Loucy (cell line): ENCODE measurements at regions not wholly inside any gene's neighbourhood (a gene's known extent, or its start where the extent isn't known, plus 50 kb on each side); places are given as distances from the start of the nearest gene placed in this dataset.

ENCODE experiments used
- H2AFZ ChIP-seq: fragments of 200-600 bp; sonication (generic); 2 replicates; pipeline ENCODE4 v1.6.0; 2016; ENCODE audit warnings: antibody characterized with exemption, mild to moderate bottlenecking, low read length, moderate library complexity
- H3F3A ChIP-seq: fragments of 200-600 bp; 2 replicates; pipeline ENCODE4 v1.6.0; 2016; ENCODE audit warnings: antibody characterized with exemption, low read depth, mild to moderate bottlenecking
- H3K27me3 ChIP-seq: fragments of 200-600 bp; sonication (generic); 2 replicates; pipeline ENCODE4 v1.6.1; 2014; ENCODE audit warnings: low read length, mild to moderate bottlenecking; ENCODE audit not compliant: insufficient read depth, poor library complexity, severe bottlenecking
- H3K36me3 ChIP-seq: fragments of 200-600 bp; sonication (generic); 2 replicates; pipeline ENCODE4 v1.6.1; 2016; ENCODE audit warnings: low read length; ENCODE audit not compliant: insufficient read depth
- H3K4me1 ChIP-seq: fragments of 200-600 bp; sonication (generic); 2 replicates; pipeline ENCODE4 v1.5.1; 2014; ENCODE audit warnings: low read length, mild to moderate bottlenecking; ENCODE audit not compliant: insufficient read depth, poor library complexity, severe bottlenecking
- H3K4me2 ChIP-seq: fragments of 200-600 bp; sonication (generic); 2 replicates; pipeline ENCODE4 v1.6.0; 2014; ENCODE audit warnings: antibody characterized with exemption, low read length, low read depth, mild to moderate bottlenecking; ENCODE audit not compliant: poor library complexity, severe bottlenecking
- H3K4me3 ChIP-seq: fragments of 200-600 bp; sonication (generic); 2 replicates; pipeline ENCODE4 v1.5.1; 2014; ENCODE audit warnings: low read length, mild to moderate bottlenecking, mixed read lengths; ENCODE audit not compliant: poor library complexity, severe bottlenecking
- H3K79me2 ChIP-seq: fragments of 200-600 bp; sonication (generic); 2 replicates; pipeline ENCODE4 v1.6.1; 2014; ENCODE audit warnings: low read length; ENCODE audit not compliant: insufficient read depth
- H3K9ac ChIP-seq: fragments of 200-600 bp; sonication (generic); 2 replicates; pipeline ENCODE4 v1.6.0; 2014; ENCODE audit warnings: mild to moderate bottlenecking, low read depth, low read length, moderate library complexity; ENCODE audit not compliant: poor library complexity, severe bottlenecking
- H3K9me2 ChIP-seq: fragments of 200-600 bp; sonication (generic); replicated peaks from 2 replicates; pipeline ENCODE4 v1.6.1; 2016; ENCODE audit warnings: low read depth, low read length, mixed read lengths
- H3K9me3 ChIP-seq: fragments of 200-600 bp; sonication (generic); 2 replicates; pipeline ENCODE4 v1.6.1; 2014; ENCODE audit warnings: mild to moderate bottlenecking, antibody characterized with exemption, low read length, low read depth; ENCODE audit not compliant: insufficient read depth
- H4K20me1 ChIP-seq: fragments of 200-600 bp; sonication (generic); 2 replicates; pipeline ENCODE4 v1.6.0; 2014; ENCODE audit warnings: antibody characterized with exemption, low read length, mild to moderate bottlenecking; ENCODE audit not compliant: insufficient read depth, poor library complexity, severe bottlenecking
- EZH2phosphoT487 ChIP-seq: fragments of 200-600 bp; IDR thresholded peaks from 2 replicates; pipeline ENCODE4 v1.6.1; 2018; ENCODE audit warnings: antibody characterized with exemption, mild to moderate bottlenecking, moderate library complexity, borderline replicate concordance
- TF ChIP-seq, protein P1 (sequence below): fragments of 200-600 bp; sonication (generic); conservative IDR thresholded peaks from 2 replicates; pipeline ENCODE4 v1.5.1; 2014; ENCODE audit warnings: mild to moderate bottlenecking, antibody characterized with exemption, low read length

DNA sequence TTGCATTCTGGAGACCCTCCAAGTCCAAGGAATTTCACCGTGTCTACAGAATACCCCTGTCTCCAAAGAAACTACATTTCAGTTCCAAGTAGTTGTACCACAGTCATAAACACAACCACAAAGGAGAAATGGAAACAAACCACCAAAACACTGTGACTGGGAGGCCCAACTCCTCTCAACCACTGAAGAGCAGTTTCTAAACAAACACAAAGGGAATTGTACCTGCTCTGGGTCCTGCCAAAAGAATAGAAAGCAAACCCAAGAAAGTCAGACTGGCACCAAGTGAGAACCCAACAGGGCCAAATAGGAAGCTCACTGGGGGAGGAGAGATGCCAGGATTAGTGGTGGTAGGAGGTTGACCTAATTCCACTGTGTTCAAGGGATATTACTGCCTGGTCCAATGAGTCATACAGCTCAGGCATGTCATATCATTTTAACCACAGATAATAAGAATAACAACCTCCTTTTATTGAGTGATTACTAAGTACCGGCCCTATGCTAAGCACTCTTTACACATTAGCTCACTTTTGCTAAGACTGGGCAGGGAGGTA, 123.9 kb upstream of the PPP2R5A start:
- Histone ChIP-seq H3K9me2 (no peaks in the 10 kb centered on the region), H3K9me3 (no peaks in the 10 kb centered on the region), H3K27me3 (no peaks in the 10 kb centered on the region), H3K36me3 (no peaks in the 10 kb centered on the region), H4K20me1 (no peaks in the 10 kb centered on the region), H2AFZ (no peak overlapping the region), H3K79me2 (no peaks in the 10 kb centered on the region), H3K4me3 (peak overlapping the region; percentile 2), H3K4me2 (peak overlapping the region; percentile 65), H3F3A (no peaks in the 10 kb centered on the region), H3K9ac (no peak overlapping the region), H3K4me1 (peaks cover 45% of the 10 kb centered on the region)
- TF ChIP-seq, protein P1, sequence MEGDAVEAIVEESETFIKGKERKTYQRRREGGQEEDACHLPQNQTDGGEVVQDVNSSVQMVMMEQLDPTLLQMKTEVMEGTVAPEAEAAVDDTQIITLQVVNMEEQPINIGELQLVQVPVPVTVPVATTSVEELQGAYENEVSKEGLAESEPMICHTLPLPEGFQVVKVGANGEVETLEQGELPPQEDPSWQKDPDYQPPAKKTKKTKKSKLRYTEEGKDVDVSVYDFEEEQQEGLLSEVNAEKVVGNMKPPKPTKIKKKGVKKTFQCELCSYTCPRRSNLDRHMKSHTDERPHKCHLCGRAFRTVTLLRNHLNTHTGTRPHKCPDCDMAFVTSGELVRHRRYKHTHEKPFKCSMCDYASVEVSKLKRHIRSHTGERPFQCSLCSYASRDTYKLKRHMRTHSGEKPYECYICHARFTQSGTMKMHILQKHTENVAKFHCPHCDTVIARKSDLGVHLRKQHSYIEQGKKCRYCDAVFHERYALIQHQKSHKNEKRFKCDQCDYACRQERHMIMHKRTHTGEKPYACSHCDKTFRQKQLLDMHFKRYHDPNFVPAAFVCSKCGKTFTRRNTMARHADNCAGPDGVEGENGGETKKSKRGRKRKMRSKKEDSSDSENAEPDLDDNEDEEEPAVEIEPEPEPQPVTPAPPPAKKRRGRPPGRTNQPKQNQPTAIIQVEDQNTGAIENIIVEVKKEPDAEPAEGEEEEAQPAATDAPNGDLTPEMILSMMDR, result no peak
- TF ChIP-seq EZH2phosphoT487, result no peak

DNA sequence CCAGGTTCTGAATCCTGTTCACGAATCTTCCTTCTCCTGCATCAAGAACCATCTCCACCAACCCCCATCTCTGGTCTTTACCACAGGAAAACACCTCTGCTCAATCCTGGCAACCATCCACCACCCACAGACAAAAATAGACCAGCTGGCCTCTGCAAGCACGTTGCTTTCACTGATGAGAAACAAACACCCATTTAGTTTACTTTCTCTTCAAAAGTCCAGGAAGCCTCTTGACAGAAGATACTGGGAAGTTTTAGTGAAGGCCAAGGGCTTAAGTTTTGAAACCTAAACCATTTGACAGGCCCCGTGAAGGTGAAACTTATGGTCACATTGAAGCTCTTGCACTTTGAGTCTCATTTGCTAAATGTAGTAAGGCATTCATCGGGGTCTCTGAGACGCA, 122.6 kb upstream of the PPP2R5A start:
- 0 out of 2 replicates have a peak overlapping the region, but pooled peaks have one; percentile 6 for H2AFZ ChIP-seq
- H3K9me3 ChIP-seq, result no peaks in the 10 kb centered on the region
- H3K36me3 ChIP-seq, result no peaks in the 10 kb centered on the region
- TF ChIP-seq, protein P1, result no peak
- TF ChIP-seq EZH2phosphoT487, result no peak
- H3K4me2 ChIP-seq, result peak overlapping the region; percentile 67
- peak overlapping the region; percentile 47 for H3K9ac ChIP-seq
- H3K4me3 ChIP-seq, result peak overlapping the region; percentile 33
- no peaks in the 10 kb centered on the region for H3F3A ChIP-seq
- H4K20me1 ChIP-seq, result no peaks in the 10 kb centered on the region
- no peaks in the 10 kb centered on the region for H3K27me3 ChIP-seq
- H3K4me1 ChIP-seq, result peaks cover 56% of the 10 kb centered on the region
- no peaks in the 10 kb centered on the region for H3K79me2 ChIP-seq
- H3K9me2 ChIP-seq, result no peaks in the 10 kb centered on the region

DNA sequence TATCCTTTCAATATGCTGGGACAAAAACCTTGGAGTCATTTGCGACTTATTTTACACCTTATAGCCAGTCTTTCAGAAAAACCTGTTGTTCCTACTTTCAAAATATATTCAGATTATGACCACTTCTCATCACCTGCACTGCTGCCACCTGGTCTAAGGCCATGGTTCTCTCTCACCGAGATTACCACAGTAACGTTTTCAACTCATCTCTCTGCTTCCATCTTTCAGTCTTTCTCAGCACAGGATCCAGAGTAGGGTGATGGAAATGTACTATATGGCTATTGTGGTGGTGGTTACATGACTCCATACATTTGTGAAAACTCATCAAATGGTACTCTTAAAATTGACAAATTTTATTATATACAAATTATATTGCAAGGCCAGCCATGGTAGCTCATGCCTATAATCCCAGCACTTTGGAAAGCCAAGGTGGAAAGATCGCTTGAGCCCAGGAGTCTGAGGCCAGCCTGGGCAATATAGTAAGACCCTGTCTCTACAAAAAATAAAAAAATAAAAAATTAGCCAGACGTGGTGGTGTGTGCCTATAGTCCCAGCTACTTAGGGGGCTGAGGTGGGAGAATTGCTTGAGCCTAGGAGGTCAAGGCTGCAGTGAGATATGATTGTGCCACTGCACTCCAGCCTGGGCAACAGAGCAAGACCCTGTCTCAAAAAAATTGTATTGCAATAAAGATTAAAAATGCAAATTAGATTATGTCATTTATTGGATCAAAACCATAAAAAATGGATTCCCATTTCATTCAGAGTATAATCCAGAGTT, 120.9 kb upstream of the PPP2R5A start:
- Histone ChIP-seq H2AFZ (no peak overlapping the region), H3K9ac (no peak overlapping the region), H3K9me3 (no peaks in the 10 kb centered on the region), H3K4me2 (no peak overlapping the region), H3K36me3 (no peaks in the 10 kb centered on the region), H3K27me3 (no peaks in the 10 kb centered on the region), H3K4me1 (peaks cover 50% of the 10 kb centered on the region), H3K9me2 (no peaks in the 10 kb centered on the region), H3K4me3 (no peak overlapping the region), H4K20me1 (no peaks in the 10 kb centered on the region), H3K79me2 (no peaks in the 10 kb centered on the region), H3F3A (no peaks in the 10 kb centered on the region)
- no peak for TF ChIP-seq EZH2phosphoT487
- TF ChIP-seq, protein P1, result no peak
